Hematopoietic multipotent progenitor cell treated with erythropoietin and hydrocortisone succinate and interleukin-3 and kit ligand, for 4 days (in vitro differentiated cells): ENCODE measurements at regions not wholly inside any gene's neighbourhood (a gene's known extent, or its start where the extent isn't known, plus 50 kb on each side); places are given as distances from the start of the nearest gene placed in this dataset.

Experiments used
- DNase-seq: peaks from one replicate; pipeline ENCODE4 v3.0.0-alpha.2; 2015

DNA sequence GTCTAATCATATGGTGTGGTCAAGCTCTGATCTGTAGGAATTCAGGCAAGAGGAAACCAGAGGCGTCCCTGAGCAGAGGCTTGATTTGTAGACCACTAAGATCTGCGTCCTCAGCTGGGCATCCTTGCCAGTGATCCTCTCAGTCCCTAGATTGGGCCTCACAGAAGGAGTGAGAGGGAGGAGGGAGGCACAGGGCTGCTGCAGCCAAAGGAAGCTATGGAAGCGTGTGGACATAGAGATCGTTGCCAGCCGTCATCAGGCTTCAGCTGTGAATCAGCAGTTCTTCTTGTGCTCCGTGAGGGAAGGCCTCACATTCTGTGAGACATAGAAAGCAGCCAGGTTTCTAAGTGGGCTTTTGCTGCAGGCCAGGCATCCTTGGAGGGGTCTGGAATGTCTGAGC, 254.6 kb upstream of the KIRREL3 start:
- DNase-seq, result no peak

DNA sequence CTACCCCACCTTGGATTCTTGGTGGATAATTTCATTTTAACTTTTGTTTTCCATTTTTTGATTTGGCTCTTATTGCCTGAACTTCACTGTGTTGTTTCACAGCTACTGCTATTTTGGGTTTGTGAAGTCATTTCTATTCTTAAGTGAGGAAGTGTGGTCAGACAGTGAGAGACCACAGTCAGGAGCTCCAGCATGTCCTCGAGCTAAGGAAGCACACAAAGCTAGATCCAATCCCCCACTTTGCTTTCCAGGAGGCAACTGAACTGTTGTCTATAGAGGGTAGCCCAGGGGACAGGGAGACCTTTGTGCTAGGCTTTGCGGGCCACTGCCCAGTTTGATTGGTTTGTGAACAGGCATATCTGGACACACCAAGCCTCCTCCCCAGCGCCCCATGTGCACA, 251.8 kb upstream of the KIRREL3 start:
- DNase-seq, result peak; percentile 15

DNA sequence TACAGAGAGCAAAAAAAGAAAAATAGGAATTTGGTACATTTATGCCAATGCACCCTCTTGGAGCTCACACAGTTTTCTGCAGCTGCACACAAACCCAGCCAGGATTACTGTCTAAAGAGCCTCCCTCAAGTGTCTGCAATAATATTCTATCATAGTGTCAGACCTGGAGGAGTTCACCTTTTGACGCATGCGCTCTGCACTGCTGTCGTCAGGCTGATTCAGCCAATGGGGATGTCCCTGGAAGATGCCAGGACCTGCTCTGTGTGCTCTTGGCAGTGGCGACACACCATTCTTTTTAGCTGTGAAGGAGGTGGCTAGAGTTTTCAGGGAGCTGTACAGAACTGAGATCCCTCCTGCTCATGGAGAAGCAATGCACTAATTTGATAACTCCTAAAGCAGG, 249.0 kb upstream of the KIRREL3 start:
- DNase-seq, result no peak

GRCh38 chr11:127248476-127248875, 247.9 kb upstream of the KIRREL3 start:
- no peak for DNase-seq

GRCh38 chr11:127247261-127247851, 246.8 kb upstream of the KIRREL3 start:
- DNase-seq, result no peak

GRCh38 chr11:127242676-127243075, 242.1 kb upstream of the KIRREL3 start:
- DNase-seq, result no peak

GRCh38 chr11:127238321-127238720, 237.8 kb upstream of the KIRREL3 start:
- DNase-seq, result no peak

DNA sequence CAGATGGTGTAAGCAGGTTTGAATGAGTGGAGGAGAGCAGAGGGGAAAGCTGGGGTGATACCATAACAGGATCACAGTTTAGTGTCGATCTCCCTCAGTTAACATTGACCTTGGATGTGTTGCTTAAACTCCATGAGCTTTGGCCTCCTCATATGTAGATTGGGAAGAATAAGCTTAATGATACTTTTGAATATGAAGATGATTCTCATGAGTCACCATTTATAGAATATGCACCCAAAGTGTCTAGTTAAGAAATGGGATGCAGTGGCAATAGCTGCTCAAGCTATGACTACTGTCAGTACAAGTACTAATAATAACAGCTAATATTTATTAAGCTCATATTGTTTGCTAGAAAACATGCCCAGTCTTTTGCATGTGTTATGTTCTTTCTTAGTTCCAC, 236.2 kb upstream of the KIRREL3 start:
- no peak for DNase-seq

GRCh38 chr11:127233998-127234397, 233.4 kb upstream of the KIRREL3 start:
- peak; percentile 1 for DNase-seq

DNA sequence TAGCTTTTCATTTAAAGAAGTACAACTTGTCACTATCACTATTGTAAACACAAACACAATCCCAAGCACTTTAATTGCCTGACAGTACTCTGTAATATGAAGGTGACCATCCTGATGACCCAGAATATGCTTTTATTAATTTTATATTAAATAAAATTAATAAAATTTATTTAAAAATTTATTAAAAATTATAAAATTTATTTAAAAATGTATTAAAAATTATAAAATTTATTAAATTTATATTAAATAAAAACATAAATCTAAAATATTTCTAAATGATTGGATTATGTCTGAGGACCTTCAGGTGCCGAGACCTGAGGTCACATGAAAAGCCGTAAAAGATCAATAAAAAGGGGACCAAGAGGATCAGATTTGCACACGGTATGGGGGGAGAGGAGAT, 229.8 kb upstream of the KIRREL3 start:
- DNase-seq, result no peak

DNA sequence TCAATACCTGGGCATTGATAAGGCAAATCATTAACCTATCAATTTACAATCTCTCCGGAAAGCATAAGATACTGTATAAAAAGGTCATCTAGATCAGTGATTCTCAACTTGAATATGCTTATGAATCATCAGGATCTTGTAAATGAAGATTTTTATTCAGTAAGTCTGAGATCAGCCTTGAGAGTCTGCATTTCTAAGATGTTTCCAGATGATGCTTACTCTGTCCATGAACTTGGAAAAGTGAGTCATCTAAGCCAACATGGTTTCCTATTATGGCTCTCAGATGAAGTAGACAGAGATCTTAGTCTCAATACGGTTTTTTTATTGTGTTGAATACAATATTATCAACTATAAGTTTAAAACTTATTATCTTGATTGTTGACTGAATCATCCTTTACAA, 226.4 kb upstream of the KIRREL3 start:
- DNase-seq, result no peak

DNA sequence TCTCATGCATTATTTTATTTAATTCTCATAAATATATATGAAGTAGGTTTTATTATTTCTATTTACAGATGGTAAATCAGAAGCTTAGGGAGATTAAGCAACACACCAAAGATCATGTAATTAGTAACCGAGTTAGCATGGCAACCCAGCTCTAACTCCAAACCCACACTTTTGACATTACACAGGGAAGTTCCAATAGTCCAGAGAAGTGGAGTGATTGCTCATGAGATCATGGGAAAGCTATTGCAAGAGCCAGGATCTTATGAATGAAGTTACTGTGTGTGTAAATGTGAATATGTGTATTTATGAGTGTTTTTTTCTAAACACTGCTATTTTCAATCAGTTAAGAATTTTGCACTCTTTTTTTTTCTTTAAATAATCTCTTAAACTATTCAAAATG, 225.8 kb upstream of the KIRREL3 start:
- no peak for DNase-seq

DNA sequence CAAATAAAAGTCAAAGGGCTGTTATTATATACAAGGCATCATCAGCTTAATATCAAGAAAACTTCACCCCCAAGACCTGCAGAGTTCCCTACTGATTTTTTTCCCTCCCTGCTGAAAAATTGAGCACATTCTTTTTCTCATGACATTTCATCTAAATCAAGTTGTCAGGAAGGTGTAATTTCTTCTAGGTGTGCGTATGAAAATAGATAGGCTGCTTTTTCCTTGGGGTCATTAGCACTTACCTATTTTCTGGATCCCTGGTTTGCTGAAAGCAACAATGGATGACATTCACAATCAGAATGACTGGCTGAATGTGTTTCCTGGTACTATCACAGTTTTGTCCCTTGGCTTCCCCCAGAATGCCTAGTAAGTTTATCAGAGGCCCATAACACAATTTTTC, 225.0 kb upstream of the KIRREL3 start:
- no peak for DNase-seq

DNA sequence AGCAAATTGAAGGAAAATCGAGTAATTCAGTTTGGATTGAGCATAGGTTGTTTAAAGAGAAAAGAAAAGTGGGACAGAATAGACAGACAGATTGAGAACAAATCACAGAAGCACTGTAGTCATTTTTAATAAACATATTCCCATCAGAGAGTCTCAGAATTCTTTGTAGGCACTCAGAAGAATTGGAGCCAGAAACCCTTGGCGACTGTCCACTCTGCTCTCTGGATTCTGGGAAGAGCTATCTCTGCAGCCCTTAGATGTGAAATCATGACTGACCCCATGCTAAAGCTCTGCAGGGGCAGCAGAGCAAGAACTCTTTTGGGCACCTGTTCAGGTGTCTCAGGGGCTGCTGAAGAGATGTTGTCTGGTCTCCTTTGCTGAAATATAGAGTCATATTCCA, 223.7 kb upstream of the KIRREL3 start:
- DNase-seq, result no peak

DNA sequence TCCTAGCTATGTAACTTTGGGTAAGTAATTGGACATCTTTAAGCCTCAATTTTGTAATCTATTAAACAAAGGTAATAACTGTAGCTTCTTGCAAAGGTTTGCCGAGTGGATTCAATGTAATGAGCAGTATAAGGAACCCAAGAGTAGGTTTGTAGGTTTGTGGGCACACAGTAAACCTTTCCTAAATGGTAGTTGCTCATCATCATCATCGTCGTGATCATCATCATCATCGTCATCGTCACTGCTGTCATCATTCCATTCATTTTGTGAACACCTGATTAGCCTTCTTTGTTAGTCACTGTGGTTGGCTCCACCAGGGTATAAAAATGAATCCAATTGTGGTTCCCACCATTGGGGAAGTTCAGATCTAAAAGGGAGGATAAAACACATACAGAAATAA, 223.1 kb upstream of the KIRREL3 start:
- DNase-seq, result no peak

GRCh38 chr11:127223026-127223425, 222.5 kb upstream of the KIRREL3 start:
- no peak for DNase-seq

DNA sequence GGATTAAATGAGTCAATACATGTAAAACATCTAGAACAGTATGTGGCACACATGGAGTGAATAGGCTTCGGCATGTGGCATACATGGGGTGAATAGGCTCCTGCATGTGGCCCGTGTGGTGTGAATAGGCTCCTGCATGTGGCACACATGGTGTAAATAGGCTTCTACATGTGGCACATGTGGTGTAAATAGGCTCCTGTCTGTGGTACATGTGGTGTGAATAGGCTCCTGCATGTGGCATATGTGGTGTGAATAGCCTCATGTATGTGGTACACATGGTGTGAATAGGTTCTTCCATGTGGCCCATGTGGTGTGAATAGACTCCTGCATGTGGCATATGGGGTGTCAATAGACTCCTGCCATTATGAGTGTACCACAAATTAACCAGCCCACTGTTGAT, 219.1 kb upstream of the KIRREL3 start:
- no peak for DNase-seq

GRCh38 chr11:127218275-127218608, 217.7 kb upstream of the KIRREL3 start:
- DNase-seq, result peak; percentile 10

DNA sequence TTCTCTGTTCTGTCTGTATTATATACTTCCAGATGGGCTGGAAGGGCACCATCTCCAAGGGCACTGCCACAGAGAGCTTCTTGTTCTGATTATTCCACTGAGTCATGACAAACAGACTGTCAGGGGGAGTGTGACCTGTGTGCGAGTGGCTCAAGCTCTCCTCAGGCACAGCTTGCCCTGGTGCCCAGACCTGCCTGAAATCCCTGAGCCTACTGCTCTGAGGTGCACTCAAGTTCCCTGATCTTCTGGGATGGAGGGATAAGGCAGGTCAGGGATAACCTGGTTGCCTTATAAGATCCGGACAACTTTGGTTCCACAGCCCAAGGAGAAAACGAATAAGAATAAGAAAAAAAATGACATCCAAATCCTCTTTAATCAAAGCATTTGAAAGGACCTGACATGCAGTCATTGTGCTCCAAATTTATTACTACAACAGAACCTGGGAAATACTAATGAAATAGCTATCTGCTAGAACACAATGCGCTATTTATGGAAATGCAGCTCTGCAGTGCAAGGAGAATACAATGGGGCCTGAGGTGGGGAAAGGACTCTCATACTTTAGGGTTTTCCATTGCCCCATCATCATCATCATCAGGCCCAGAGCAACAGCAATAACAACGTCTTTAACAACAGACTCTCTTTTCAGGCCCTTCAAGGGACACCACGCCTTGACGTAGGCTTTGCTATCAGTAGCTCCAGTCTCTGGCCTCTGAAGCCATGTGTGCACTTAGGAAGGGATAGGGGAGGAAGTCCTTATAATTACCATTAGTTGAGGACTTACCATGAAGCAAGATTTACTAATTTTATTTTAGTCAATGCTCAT, 217.1 kb upstream of the KIRREL3 start:
- DNase-seq, result no peak

DNA sequence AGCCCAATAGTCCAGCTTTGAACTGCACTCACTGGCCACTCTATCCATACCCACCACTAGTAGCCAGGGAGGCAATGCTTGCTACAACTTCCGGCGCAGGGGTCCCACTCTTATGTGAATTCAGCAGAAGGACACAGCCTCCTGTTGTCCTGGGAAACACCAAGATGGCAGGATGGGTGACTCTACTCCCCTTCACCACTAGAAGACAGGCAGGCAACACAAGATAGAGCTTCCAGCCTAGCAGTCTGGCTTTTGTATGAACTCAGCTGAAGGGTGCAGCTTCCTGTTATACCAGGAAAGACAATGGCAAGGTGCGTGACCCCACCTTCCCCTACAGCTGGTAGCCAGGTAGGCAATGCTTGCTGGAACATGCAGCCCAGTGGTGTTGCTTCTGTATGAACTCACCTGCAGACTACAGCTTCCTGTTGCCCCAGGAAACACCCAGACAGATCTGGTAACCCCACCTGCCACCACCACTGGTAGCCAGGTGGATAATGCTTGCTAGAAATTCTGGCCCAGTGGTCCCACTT, 205.2 kb upstream of the KIRREL3 start:
- DNase-seq, result no peak

GRCh38 chr11:127203490-127203889, 202.9 kb upstream of the KIRREL3 start:
- DNase-seq, result no peak

DNA sequence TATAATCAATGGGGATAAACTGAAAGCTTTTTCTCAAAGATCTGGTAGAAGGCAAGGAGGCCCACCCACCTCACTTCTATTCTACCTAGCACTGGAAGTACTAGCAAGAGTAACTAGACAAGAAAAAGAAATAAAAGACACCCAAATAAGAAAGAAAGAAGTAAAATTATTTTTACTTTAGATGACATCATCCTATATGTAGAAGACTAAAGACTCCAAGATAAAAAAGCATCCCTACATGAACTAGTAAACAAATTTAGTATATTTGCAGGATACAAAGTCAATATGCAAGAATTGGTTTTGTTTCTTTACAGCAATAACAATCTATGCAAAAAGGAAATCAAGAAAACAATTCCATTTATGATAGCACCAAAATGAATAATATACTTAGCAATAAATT, 201.5 kb upstream of the KIRREL3 start:
- DNase-seq, result no peak

DNA sequence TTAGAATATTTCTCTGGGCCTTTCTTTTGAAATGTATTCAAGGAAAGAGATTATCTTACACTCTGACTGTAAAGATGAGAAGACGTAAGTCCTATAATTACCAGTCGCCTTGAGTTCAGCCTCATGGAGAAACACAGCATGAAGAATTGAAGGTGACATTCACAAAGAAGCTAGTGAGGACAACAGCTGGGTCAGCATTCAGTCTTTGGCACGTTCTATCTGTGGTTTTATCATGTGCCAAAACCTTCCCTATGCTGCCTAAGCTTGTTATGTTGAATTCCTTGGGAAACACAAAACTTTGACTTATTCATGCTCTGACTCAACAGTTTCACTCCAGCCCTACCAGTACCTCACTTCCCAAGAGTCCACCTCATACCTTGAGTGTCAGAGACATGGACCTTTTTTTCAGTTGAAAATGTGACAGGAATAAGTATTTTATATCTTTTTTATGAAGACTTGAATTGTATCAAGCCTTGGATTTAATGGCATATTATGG, 198.8 kb upstream of the KIRREL3 start:
- DNase-seq, result no peak

DNA sequence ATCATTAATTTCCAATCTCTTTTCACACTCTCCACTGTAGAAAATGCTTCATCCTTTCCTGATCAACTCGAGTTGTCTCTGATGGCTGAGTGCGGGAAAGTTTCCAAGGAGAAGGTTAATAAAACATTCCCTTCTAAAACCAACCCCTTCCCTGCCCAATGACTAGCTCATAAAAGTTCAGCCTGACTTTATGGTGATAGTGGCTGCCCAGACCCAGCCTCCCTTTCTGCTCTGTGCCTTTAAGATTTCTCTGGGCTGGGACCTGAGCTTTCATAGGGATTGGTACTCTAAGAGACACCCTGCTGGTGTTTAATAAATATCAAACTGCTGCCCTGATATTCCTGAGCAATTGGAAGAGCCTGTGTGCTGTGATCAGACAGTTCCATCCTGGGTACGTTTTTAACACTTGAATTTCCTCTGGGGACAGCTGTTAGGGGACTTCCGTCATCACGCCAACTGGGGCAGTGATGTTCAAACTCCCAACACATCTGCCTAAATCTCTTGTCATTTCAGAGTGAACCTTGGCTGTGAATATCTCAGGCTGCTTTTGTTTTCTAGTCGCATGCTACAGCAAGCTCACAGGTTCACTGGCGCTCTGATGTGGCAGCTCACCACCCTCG, 195.0 kb upstream of the KIRREL3 start:
- no peak for DNase-seq
